Vagina (tissue), 2 donors: ENCODE measurements at regions not wholly inside any gene's neighbourhood (a gene's known extent, or its start where the extent isn't known, plus 50 kb on each side); places are given as distances from the start of the nearest gene placed in this dataset.

Source experiments
- DNase-seq, 2 donors: peaks; one replicate each; pipeline ENCODE4 v3.0.0-alpha.2; 2017; ENCODE audit errors: extremely low spot score in 2 of 2
- H3K27ac ChIP-seq: fragments of 200-600 bp; sonication (generic); one replicate; pipeline ENCODE4 v1.5.1; 2019
- H3K27me3 ChIP-seq: fragments of 200-600 bp; sonication (generic); one replicate; pipeline ENCODE4 v1.5.1; 2019
- H3K36me3 ChIP-seq, 2 donors: fragments of 200-600 bp; sonication (generic); one replicate each; pipeline ENCODE4 v1.5.1; 2017 to 2019
- H3K4me1 ChIP-seq: fragments of 200-600 bp; sonication (generic); one replicate; pipeline ENCODE4 v1.5.1; 2019
- H3K4me3 ChIP-seq, 2 donors: fragments of 200-600 bp; sonication (generic); 1 replicate in 1 of 2; 2 replicates in 1 of 2; pipeline ENCODE4 v1.5.1; 2016 to 2019
- H3K9me3 ChIP-seq: fragments of 200-600 bp; sonication (generic); one replicate; pipeline ENCODE4 v1.5.1; 2019
- CTCF ChIP-seq, 3 experiments: fragments of 450-650 bp in 2 of 3; fragments of 200-600 bp in 1 of 3; sonication (generic) in 1 of 3; IDR thresholded peaks; one replicate each; pipeline ENCODE4 v1.5.1; 2017 to 2019; ENCODE audit warnings: antibody characterized with exemption in 3 of 3, mild to moderate bottlenecking in 2 of 3, moderate library complexity in 2 of 3
- POLR2A ChIP-seq, 2 donors: fragments of 450-650 bp; IDR thresholded peaks; one replicate each; pipeline ENCODE4 v1.6.1; 2017; ENCODE audit warnings: antibody characterized with exemption in 2 of 2, mild to moderate bottlenecking in 2 of 2, moderate library complexity in 2 of 2
- POLR2AphosphoS5 ChIP-seq, 2 donors: sonication (generic); formaldehyde crosslinking; IDR thresholded peaks; one replicate each; pipeline ENCODE4 v1.9.0; 2017; ENCODE audit warnings: antibody characterized with exemption in 2 of 2, mild to moderate bottlenecking in 2 of 2, low read depth in 1 of 2; ENCODE audit not compliant: insufficient read depth in 1 of 2
- intact Hi-C: fragments of 100-400 bp; cut with DNase I; formaldehyde crosslinking; loops from one replicate; pipeline ENCODE4 v1.15.1; 2023

GRCh38 chr7:68444956-68445355 lies 1153.3 kb upstream of the AUTS2 start:
- H3K4me3 ChIP-seq = no peak overlapping the region

GRCh38 chr7:68446183-68446582 lies 1152.1 kb upstream of the AUTS2 start:
- Histone ChIP-seq H3K27me3 (no peaks in the 10 kb centered on the region), H3K4me3 (no peak overlapping the region), H3K36me3 (no peaks in the 10 kb centered on the region), H3K9me3 (no peaks in the 10 kb centered on the region), H3K27ac (no peak overlapping the region), H3K4me1 (no peaks in the 10 kb centered on the region)
- intact Hi-C loops = no loop called here
- no peak for DNase-seq
- no peak for TF ChIP-seq CTCF (IDR thresholded peaks at IDR 0.05)
- no peak for TF ChIP-seq POLR2AphosphoS5 (IDR thresholded peaks at IDR 0.05; ENCODE audit: insufficient read depth in 1 of 2, low read depth in 1 of 2)
- TF ChIP-seq POLR2A (IDR thresholded peaks at IDR 0.05) = no peak

More at GRCh38 chr7:68444956-68445355, 1153.3 kb upstream of the AUTS2 start:
- H3K9me3 ChIP-seq = no peaks in the 10 kb centered on the region
- no peak for TF ChIP-seq CTCF (IDR thresholded peaks at IDR 0.05)
- TF ChIP-seq POLR2AphosphoS5 (IDR thresholded peaks at IDR 0.05; ENCODE audit: insufficient read depth in 1 of 2, low read depth in 1 of 2) = no peak
- TF ChIP-seq POLR2A (IDR thresholded peaks at IDR 0.05) = no peak
- no peak overlapping the region for H3K27ac ChIP-seq
- H3K4me1 ChIP-seq = no peaks in the 10 kb centered on the region
- H3K27me3 ChIP-seq = no peaks in the 10 kb centered on the region
- DNase-seq = no peak
- H3K36me3 ChIP-seq = no peaks in the 10 kb centered on the region
- intact Hi-C loops = no loop called here

GRCh38 chr7:68449099-68449498 lies 1149.2 kb upstream of the AUTS2 start:
- intact Hi-C loops = no loop called here

GRCh38 chr7:68449816-68450215 lies 1148.5 kb upstream of the AUTS2 start:
- no peak for DNase-seq
- no peak overlapping the region for H3K4me3 ChIP-seq
- no peak overlapping the region for H3K27ac ChIP-seq
- intact Hi-C loops = no loop called here
- H3K9me3 ChIP-seq = no peaks in the 10 kb centered on the region
- no peaks in the 10 kb centered on the region for H3K27me3 ChIP-seq
- no peaks in the 10 kb centered on the region for H3K36me3 ChIP-seq
- TF ChIP-seq POLR2A (IDR thresholded peaks at IDR 0.05) (no peak), CTCF (IDR thresholded peaks at IDR 0.05) (no peak), POLR2AphosphoS5 (IDR thresholded peaks at IDR 0.05; ENCODE audit: insufficient read depth in 1 of 2, low read depth in 1 of 2) (no peak)
- H3K4me1 ChIP-seq = no peaks in the 10 kb centered on the region

More at GRCh38 chr7:68449099-68449498, 1149.2 kb upstream of the AUTS2 start:
- Histone ChIP-seq H3K4me1 (no peaks in the 10 kb centered on the region), H3K27ac (no peak overlapping the region), H3K27me3 (no peaks in the 10 kb centered on the region), H3K9me3 (no peaks in the 10 kb centered on the region), H3K36me3 (no peaks in the 10 kb centered on the region), H3K4me3 (no peak overlapping the region)
- TF ChIP-seq POLR2A (IDR thresholded peaks at IDR 0.05) (no peak), CTCF (IDR thresholded peaks at IDR 0.05) (no peak), POLR2AphosphoS5 (IDR thresholded peaks at IDR 0.05; ENCODE audit: insufficient read depth in 1 of 2, low read depth in 1 of 2) (no peak)
- no peak for DNase-seq

GRCh38 chr7:68454931-68455330 lies 1143.3 kb upstream of the AUTS2 start:
- no peak for DNase-seq
- H3K4me1 ChIP-seq = no peaks in the 10 kb centered on the region
- intact Hi-C loops = no loop called here
- no peak overlapping the region for H3K4me3 ChIP-seq
- no peaks in the 10 kb centered on the region for H3K36me3 ChIP-seq
- no peaks in the 10 kb centered on the region for H3K27me3 ChIP-seq
- no peaks in the 10 kb centered on the region for H3K9me3 ChIP-seq
- H3K27ac ChIP-seq = no peak overlapping the region
- no peak for TF ChIP-seq POLR2A (IDR thresholded peaks at IDR 0.05)
- TF ChIP-seq CTCF (IDR thresholded peaks at IDR 0.05) = no peak
- no peak for TF ChIP-seq POLR2AphosphoS5 (IDR thresholded peaks at IDR 0.05; ENCODE audit: insufficient read depth in 1 of 2, low read depth in 1 of 2)
